DMS 273 (cell line): ENCODE measurements at regions not wholly inside any gene's neighbourhood (a gene's known extent, or its start where the extent isn't known, plus 50 kb on each side); places are given as distances from the start of the nearest gene placed in this dataset.
"Not testable (repeated sequence)": the region's sequence is repeated elsewhere in the genome, so short reads cannot be mapped to it uniquely, and the experiment has no call there.

ENCODE experiments used
- DNase-seq: peaks from one replicate; lab custom pipeline; 2025; ENCODE audit not compliant: unreplicated experiment; lab: John Stamatoyannopoulos, UW

DNA sequence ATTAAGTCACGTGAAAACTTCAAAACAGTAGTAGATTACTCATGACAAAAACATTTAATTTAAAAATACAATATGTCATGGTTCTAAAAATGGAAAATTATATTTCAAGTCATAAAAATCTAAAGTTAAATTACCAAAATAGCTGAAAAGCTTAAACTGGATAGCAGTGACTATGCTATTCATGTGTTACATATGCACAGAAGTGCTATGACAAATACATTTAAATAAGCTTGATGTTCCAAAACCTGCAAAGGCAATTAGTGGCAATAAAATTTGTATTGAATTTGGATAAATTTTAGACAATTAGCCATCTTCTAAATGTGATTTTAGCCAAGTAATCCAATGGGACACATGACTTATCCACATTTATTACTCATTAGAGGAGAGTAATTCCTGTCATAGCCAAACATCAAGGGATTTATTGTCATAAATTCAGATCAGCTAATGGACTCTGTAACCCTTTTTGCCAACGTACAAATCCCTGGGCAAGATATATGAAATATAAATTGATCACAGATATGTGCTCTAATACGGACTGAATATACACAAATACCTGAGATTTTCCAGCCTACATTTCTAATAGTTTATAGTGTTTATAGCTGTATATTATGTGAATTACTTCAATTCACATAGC, 419.4 kb downstream of the ISL1 start:
- DNase-seq = no peak

DNA sequence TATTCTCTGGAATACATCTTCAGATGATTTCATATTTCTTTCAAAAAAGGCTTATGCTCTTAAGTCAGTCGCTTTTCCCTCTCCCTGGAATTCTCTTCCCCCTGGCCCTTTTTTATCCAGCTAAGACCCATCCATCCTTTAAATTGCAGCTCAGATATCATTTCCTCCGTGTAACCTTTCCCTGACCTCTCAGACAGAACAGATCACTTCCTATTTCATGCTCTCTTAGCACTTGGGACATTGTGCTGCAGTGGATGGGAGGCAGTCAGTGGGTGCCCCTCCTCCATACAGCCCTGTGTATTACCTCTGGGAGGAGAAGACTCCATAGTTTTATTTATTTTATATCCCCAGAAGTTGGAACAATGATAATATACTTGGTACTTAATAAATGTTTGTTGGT, 423.4 kb downstream of the ISL1 start:
- DNase-seq = no peak

DNA sequence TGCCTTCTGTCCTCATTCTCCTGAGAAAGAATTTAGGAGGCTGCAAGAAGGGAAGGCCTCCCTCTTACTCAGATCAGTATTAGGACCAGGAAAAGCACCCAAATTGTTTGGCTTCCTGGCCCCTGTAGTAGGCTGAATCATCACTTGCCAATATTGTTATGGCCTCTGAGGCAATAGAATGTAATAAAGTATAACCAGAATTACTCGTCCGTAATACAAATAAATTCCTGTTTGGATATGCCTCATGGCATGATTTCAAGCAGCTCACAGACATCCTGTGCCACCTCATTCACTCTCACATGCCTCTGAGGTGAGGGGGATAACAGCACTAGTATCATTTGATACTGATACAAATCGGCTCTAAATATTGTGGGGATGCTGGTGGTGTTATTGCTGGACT, 427.3 kb downstream of the ISL1 start:
- DNase-seq = no peak

DNA sequence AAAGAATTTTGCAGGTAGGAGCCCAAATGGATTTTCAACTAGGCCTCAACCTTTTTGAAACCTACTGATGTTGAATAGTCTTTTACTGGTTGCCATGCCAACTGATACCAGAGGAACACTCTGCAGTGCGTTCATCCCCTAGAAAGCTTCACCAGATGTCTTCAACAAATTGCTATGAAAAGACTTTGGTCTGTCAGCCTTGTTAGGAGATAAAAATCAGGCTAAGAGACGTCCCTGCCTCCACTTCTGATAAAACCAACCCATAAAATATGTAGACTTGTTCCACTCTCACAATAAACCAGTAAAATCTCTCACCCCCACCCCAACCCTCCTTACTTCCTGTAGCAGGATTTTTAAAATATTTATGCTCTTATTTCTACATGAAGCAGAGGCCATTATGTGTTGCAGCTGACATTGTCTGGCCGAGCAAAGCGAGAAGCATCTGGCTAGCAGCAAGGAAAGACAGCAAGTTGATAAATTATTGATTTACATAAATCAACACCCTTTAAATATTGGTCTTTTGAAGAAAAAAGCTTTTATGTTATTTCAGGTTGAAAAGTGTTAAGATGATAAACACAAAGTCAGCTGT, 428.7 kb downstream of the ISL1 start:
- no peak for DNase-seq

DNA sequence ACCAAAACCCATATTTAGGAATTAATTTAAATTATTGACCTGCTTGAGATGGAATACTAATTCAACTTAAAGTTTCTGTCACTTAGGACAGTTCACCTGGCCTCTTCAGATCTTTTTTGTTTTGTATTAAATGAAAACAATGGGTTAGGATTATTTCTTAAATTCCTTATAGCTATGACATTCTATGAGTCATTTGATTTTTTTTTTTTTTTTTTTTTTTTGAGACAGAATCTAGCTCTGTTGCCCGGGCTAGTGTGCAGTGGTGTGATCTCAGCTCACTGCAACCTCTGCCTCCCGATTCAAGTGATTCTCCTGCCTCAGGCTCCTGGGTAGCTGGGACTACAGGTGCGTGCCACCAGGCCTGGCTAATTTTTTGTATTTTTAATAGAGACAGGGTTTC, 431.6 kb downstream of the ISL1 start:
- DNase-seq = not testable (repeated sequence)

DNA sequence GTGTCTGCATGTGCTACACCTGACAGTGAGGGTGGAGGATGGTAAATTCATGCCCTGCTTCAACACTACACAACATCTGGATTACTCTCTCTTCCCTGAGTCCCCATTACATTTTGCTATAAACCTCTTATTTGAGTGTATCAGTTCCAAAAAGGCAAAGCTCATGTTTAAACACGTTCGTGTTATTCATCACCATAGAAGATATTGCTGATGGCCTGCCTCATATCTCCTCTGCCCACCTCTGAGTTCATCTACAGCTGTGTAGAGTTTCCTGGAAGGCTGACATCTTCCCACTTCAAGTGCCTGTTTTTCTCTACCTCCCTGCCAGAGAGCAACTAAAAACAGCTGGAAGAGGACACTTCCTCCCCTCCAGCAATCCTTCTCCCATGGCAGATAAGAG, 433.2 kb downstream of the ISL1 start:
- no peak for DNase-seq

DNA sequence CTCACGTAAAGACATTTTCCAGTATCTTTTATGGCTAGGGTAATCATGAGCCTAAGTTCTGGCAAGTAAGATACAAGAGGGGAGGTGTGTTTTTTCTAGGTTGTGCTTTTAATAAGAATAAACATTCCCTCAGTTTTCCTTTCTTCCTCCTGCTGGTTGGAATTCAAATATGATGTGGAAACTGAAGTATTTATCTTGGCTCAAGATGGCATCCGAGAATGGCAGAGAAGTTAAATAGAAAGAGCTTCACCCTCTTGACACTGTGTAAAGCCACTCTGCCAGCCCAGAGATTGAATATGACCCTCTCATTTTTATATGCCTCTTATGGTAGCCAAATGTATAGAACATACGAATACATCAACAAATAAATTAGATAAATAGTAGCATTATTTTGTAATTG, 438.4 kb downstream of the ISL1 start:
- no peak for DNase-seq

DNA sequence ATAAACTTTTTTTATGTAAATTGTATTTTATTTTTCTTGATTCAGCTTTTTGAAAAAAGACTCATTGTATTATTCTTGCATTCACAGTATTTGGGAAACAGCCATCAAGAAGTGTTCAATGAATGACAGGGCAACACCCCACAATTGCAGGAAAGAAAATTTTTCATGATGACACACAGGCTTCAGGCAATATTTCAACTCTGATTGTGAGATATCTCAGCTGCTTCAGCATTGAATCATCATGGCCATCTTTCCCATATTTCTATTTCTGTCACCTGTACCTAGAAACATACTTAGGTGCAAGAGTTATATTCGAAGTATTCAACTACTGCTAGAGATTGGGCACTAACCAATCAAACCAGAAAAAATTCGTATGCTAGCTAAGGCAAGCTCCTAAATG, 446.0 kb downstream of the ISL1 start:
- no peak for DNase-seq

DNA sequence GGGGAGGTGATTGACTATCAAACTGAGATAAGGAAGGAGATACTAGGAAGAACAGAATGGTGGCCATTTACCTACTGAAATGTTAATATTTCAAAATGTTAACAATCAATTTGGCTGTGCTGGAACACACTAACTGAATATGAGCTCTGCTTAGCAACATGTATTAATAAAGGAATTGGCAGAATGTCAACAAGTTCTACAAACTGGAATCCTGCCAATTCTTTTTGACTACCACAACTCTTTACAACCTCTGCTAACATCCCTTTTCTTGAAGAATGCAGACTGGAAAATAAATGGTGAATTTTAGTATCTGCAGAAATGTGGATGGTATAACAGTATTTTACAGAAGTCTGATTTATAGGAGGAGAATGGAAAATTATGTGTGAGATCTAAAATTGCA, 446.4 kb downstream of the ISL1 start:
- DNase-seq = no peak

DNA sequence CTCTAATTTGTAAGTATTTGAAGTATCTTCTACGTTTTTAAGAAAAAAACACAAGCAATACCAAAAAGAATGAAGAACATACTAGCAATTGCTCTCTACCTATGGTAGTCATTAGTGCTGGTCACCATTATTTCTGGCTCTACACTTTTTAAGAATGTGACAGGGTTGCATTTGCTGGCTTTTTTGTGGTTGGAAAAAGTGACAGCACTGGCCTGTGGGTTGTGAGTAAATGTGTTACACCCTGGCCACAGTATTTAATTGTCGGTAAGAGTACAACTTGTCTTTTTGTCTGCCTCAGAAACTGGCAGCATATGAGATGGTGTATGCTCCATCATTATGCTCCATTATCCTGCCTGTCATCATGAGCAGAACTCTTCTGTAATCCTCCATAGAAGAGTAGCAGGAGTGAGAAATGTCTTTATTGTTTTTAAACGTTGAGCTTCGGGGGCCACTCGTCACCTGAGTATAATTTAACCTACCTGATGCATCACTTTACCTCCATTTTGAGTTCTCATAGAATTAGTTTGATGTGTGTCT, 449.8 kb downstream of the ISL1 start:
- no peak for DNase-seq

DNA sequence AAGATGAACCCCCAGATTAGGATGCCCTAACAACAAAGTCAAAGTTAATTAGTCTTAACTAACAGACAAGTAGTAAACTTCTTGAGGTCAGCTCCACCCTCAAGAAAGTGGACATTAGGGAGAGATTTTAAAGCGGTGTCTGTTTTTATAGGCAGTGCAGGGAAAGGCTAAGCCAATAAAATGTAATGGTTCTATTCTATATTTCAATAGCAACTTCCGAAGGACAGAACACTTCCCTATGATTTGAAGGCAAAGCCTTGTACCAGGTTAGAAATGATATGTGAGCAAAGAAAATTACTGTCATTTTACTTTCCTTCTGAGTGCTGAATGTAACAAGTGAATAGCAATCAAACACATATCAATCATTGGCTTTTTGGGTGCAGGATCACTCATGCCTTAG, 455.2 kb downstream of the ISL1 start:
- DNase-seq = no peak

DNA sequence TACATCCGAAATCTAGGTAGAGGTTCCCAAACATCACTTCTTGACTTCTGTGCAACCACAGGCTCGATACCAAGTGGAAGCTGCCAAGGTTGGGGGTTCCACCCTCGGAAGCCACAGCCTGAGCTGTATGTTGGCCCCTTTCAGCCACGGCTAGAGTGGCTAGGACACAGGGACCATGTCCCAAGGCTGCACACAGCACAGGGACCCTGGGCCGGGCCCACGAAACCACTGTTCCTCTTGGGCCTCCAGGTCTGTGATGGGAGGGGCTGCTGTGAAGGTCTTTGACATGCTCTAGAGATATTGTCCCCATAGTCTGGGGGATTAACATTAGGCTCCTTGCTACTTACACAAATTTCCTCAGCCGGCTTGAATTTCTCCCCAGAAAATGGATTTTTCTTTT, 460.6 kb downstream of the ISL1 start:
- DNase-seq = no peak

DNA sequence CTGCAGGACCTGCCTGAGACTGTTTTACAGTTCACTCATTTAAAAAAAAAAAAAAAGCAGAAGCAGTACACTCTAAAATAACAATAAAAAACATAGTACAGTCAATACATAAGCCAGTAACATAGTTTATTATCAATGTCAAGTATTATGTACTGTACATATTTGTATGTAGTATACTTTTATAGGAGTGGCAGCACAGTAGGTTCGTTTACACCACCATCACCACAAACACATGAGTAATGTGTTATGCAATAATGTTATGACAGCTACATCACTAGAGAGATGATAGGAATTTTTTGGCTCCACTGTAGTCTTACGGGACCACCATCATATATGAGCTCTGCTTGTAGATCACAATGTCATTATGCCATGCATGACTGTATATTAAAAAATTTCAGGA, 462.8 kb downstream of the ISL1 start:
- DNase-seq = no peak

DNA sequence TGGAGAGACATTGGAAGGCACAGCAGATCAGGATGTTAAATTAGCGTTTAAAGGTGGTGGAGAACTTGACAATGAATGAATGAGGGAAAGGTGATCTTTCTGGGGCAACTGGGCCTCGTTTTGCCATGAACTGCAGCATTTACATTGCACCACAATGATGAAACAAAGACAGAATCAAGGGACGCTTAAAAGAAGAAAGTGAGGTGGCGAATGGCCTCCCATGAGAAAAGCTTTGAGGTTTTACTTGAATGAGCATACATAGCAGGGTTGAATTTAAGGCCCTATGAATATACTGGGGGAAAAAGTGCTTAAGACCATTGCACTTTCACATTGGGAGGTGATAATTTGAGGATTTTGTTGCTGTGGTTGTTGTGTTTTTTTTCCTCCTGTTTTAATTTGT, 476.4 kb downstream of the ISL1 start:
- DNase-seq = no peak

DNA sequence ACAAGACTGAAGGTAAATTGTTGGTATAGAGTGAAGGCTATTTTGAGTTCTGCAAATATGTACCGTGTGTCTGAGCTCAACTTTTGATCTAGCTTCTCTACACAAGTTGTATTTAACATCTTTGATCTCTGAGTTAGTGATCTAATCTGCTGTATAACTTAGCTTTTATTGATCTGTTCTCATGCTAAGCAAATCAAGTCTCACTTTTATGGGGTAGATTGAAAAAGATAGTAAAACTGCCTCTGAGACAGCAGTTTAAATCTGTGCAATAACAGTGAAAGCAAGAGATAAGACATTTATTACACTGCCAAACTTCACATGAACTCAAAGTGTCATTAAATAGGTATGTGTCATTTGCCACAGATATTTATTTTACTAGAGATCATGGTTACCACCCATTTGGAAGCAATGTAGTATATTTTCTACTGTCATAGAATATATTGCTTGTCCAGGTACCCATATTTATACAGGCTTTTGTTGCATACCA, 477.3 kb downstream of the ISL1 start:
- DNase-seq = no peak

DNA sequence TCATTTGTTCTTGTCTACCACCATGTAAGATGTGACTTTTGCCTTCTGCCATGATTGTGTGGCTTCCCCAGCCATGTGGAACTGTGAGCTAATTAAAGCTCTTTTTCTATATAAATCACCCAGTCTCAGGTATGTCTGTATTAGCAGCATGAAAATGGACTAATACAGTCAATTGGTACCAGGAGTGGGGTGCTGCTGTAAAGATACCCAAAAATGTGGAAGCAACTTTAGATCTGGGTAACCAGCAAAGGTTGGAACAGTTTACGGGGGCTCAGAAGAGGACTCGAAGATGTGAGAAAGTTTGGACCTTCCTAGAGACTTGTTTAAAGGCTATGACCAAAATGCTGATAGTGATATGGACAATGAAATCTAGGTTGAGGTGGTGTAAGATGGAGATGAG, 488.9 kb downstream of the ISL1 start:
- DNase-seq = no peak

DNA sequence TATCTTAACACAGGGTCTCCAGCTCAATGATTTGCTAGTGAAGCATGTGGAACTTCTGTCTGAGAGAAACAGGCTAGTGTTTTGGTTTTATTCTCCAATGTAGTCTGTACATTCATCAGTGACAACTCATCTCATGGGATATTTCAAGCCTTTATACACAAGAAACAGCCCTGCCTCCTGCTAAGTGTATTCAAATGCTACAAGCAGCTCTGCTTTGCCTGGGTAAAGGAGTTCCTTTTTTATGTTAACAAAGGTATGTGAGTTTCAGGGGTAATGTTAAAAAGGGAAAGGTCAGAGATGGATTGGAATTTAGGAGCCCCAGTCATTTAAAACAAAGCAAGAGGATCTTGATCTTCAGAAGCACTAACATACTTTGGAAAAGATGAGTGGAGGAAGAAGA, 498.7 kb downstream of the ISL1 start:
- DNase-seq = no peak

DNA sequence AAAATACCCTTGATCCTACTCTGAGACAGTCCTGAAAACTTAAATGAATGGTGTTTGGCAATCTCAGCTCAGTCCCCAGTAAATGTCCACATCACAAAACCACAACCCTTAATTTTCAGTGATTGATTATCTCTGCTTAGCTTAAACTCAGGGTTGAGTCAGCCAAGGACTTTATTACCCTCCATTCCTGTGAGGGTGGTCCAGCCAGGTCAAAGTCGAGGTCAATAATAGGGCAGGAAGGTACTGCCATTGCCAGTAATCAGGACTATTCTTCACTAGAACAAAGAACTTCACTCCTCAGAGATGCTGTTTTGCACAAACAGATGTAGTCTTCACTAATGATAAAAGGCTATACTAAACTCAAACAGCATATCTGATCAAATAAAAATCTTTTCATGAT, 499.4 kb downstream of the ISL1 start:
- no peak for DNase-seq

DNA sequence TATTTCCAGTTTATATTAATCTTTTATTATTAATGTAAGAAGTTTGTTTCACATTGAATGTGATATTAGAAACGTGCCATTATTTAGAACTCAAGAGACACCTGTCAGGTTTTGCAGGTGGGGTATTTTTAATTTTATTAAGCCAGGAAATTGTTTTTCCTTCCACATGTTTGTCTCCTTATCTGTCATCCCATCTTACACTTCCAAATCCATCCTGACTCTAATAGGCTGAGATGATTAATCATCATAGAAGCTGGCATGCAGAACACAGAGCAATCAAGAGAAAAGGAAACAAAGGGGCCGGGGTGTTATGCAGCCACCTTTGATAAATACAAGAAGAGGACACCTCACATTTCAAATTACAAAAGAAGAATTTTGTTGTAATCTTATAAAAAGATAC, 506.5 kb downstream of the ISL1 start:
- DNase-seq = no peak

DNA sequence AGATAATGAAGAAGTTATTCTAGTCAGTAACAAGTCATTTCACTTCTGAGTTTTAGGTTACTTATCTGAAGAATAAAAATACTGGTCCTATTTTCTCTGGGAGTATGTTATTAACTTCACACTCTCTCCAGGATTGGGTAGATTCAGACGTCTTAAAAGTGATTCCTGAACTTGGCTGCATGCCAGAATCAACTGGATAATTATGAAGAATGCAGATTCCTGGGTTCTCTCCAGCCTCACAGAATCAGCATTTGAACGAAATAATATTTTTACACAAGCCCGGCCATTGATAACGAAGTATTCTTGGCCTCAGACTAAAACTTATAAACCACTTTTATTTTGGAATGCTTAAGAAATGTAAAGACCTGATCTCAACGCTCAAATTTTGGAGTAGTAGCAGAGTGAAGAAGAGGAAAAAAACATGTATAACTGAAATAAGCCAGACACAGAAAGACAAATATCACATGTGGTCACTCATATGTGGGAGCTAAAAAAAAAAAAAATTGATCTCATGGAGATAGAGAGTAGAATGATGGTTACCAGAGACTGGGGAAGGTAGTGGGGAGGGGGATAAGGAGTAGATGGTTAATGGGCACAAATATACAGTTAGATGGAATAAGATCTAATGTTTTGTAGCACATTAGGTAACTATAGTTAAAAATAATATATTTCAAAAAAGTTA, 507.3 kb downstream of the ISL1 start:
- no peak for DNase-seq

DNA sequence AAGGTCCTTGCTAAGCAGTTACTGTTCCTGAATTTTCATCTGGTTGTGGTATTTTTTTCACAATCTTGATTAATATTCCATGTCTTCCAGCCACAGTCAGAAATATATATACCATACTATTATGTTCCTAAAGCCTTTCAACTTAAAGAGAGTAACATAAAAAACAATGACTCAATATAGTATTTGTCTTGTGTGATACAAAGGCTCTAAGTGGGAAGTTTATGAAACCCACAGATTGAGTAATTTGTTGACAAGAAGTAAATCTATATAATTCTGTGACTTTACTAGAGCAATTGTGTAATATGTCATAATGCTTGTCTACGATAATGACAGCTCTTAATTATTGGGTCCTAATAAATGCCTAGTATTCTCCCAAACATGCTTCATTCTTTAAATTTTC, 509.4 kb downstream of the ISL1 start:
- no peak for DNase-seq

DNA sequence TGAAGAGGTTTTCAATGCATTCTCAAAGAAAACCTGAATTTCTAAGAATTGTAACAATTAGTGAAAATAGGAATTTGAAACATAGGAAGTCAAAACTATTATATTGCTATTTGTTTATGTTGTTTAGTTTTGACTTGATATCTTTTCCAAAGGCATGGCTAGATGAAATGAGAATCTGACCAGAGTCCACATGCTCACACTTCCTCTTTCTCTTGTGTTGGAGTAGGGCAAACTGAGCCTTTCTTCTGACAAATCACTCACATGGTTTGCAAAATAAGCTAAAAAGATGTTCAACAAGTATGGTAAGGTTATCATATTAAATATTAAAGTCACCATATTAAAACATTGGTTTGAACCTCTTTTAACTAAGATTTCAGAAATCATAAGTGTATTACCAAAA, 512.6 kb downstream of the ISL1 start:
- DNase-seq = no peak
